ENCODE measurements at regions not wholly inside any gene's neighbourhood (a gene's known extent, or its start where the extent isn't known, plus 50 kb on each side); places are given as distances from the start of the nearest gene placed in this dataset.
"Not testable (repeated sequence)": the region's sequence is repeated elsewhere in the genome, so short reads cannot be mapped to it uniquely, and the experiment has no call there.

DNA sequence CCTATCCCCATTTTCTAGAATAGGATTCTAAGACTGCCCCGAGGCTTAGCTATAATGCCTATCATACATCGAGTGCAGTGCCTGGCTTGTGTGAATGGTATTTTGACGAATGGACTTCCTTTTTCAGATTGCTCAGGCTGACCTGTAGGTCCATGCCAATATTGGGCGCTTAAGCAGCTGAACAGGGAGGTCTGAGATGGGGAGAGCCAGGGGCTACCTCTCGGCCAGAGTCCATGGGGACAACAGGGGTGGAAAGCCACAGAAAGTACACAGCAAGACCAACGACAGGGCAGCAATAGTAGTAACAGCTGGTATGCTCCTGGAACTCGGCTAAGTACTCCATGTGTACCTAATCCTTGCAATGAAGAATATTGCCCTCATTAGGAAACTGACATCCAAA lies 91.7 kb upstream of the WSCD1 start:
- no peak for DNase-seq

DNA sequence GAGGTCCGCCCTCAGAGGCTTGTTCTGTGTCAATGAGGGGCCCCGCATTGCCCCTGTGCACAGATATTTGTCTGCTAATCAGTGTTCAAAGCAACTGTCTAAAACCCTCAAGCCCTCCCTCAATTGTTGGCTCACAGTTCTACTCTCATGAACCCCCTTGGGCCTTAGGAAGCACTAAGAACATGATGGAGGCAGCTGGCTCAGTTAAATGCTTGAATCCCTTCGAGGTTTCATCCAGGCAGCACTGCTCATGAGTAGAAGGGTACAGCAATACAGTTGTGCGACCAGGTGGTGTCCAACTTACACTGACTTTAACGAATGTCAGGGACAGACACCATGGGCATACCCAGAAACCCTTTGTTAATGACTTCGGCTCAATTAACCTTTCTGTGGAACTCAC lies 89.2 kb upstream of the WSCD1 start:
- no peak for DNase-seq

DNA sequence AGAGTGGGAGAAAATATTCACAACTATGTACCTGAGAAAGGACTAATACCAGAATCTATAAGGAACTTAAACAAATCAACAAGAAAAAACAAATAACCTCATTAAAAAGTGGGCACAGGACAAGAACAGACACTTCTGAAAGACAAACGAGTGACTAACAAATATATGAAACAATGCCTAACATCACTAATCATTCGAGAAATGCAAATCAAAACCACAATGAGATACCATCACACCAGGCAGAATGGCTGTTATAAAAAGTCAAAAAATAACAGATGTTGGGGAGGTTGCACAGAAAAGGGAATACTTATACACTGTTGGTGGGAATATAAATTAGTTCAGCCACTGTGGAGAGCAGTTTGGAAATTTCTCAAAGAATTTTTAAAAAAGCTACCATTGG lies 83.5 kb upstream of the WSCD1 start:
- DNase-seq = no peak

DNA sequence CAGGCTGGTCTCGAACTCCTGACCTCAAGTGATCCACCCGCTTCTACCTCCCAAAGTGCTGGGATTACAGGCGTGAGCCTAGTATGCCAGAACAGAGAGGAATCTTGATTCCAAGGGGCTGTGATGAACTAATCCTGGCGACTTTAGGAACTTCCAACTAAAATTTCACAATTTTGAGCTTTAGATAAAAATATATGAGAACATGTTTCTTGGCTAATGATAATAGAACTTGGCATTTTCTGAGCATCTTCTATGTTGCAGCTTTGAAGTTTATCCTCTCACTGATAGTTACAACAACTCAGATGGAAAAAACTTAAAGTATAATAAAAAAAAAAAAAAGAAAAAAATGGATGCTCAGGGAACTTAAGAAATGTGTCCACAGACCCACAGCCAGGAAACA lies 69.8 kb upstream of the WSCD1 start:
- DNase-seq = no peak

DNA sequence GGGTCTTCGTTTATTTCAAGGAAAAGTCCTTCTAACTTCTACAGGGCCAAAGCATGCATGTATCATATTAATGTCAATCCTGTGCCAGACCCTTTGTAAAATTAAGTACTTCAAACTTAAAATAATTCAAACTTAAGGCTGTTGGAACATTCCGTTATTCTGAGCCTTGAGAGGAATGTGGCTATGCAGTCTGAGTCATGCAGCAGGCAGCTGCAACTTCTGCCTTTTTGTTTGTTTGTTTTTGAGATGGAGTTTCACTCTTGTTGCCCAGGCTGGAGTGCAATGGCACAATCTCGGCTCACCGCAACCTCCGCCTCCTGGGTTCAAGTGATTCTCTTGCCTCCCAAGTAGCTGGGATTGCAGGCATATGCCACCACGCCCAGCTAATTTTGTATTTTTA lies 67.0 kb upstream of the WSCD1 start:
- not testable (repeated sequence) for DNase-seq

DNA sequence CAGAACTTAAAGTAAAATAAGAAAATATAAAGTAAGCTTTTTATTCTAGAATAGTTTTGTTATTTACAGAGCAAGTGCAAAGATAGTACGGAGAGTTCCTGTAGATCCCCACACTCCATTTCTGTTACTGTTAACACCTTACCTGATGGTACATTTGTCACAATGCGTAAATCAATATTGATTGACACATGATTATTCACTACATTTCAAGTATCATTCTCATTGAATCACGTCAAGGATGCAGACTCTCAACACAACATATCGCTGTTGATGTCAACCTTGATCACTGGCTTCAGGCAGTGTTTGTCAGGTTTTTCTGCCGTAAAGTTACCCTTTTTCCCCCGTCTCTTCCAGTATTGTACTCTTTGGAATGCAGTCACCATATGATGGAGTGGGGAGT lies 64.2 kb upstream of the WSCD1 start:
- no peak for DNase-seq

DNA sequence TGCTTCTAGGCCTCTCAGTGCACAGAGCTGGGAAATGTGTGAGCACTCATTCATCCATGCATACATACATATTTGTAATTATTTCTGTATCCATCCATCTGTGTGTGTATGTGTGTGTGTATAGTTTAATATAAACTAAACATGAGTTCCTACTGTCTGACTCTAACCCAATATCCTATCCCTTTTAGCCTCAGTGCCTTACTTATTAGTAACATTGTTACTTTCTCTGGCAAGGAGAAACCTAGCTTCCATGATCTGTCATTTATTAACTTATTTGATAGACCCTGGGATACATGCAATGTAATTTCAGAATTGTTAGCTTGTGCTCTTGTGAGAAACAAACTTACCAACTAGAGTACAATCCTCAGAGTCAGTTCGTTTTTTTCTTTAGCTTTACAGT lies 59.0 kb upstream of the WSCD1 start:
- no peak for DNase-seq

DNA sequence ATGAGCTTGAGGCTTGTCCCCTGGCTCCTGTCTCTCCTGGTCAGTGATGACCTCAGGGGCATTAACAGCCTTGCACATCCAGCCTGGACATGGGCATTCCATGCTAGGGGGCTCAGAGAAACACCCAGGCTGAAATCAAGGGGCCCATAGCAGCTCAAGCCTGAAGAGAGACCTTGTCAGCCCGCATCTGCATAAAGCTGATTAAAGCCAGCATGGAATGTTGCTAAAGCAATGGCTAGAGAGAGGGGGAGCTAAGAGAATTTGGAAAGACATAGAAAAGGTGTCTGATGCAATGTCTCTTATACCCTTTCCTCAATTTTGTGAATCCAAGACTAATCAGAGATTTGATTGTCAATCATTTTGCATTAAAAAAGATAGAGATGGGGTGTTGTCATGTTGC lies 51.4 kb upstream of the WSCD1 start:
- DNase-seq = no peak

DNA sequence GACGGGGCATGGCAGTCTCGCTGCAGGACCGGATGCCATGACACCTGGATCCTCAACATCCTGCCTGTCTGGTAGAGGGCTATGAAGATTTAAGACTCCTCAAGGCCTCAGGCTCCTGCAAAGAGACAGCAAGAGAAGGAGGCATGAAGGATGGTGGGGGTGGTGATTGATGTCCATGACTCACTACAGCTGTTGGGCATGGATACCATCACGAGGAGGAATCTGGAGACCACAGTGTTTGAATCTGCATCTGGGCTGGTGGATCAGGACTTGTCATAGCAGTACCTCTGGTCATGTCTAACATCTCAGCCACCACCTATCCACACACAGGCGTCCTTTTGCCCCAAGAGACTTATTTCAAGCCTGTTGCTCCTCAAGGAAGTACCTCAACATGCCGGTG lies 50.2 kb upstream of the WSCD1 start:
- no peak for DNase-seq

DNA sequence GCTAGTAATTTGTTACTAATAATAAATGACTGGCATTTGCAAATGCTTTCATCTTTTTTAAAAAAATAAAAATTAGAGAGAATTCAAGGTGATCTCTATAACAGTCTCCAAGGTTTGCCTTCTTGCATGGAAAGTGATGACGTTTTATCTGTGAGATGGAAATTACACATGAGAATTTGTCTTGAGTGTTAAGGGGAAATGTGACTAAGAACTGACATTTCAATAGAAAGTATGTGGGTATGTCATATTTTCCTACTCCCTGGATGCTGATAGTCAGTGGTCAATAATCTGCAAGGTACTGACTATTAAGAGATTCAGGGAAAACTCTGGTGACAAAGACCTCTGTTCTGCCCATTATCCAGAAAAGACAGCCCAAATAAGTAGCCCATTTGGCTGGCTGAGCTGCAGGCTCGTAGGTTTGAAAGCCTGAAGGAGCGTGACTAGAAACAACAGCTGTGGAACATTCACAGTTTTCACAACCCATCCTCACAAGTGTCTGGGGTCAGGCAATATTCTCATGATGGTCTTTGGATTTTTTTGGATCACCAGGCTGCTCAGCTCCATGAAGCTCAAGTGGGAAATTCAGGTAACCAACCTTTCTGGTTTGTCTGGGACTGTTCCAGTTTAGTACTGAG lies 49.7 kb upstream of the WSCD1 start:
- no peak for DNase-seq

Measured in activated gamma-delta T cell treated with Interleukin-2 at 50 U/mL for 16 hours (primary cell).